ENCODE measurements at regions not wholly inside any gene's neighbourhood (a gene's known extent, or its start where the extent isn't known, plus 50 kb on each side); places are given as distances from the start of the nearest gene placed in this dataset.

- no peak for TF ChIP-seq CTCF (IDR thresholded peaks at IDR 0.05)
Measured at GRCh38 chr20:50403565-50404418, 106.4 kb upstream of the PTPN1 start.

- no peak for TF ChIP-seq CTCF (IDR thresholded peaks at IDR 0.05)
Measured at GRCh38 chr20:50404419-50405234, 105.6 kb upstream of the PTPN1 start.

GRCh38 chr20:50405235-50405914 is 104.8 kb upstream of the PTPN1 start:
- TF ChIP-seq CTCF (IDR thresholded peaks at IDR 0.05): no peak

- no peak for TF ChIP-seq CTCF (IDR thresholded peaks at IDR 0.05)
Measured at GRCh38 chr20:50405915-50406609, 104.1 kb upstream of the PTPN1 start.

GRCh38 chr20:50406610-50407136 is 103.5 kb upstream of the PTPN1 start:
- no peak for TF ChIP-seq CTCF (IDR thresholded peaks at IDR 0.05)

- TF ChIP-seq CTCF (IDR thresholded peaks at IDR 0.05): no peak
Measured at GRCh38 chr20:50408526-50409364, 101.4 kb upstream of the PTPN1 start.

Measured in LNCAP (cell line).